Glutamatergic neuron (in vitro differentiated cells): ENCODE measurements at regions not wholly inside any gene's neighbourhood (a gene's known extent, or its start where the extent isn't known, plus 50 kb on each side); places are given as distances from the start of the nearest gene placed in this dataset.

Experiments used
- DNase-seq: peaks from one replicate; pipeline ENCODE4 v3.0.0; 2022
- H3K27ac Mint-ChIP-seq: one replicate; pipeline ENCODE4 v1.8.0; 2020; ENCODE audit warnings: mild to moderate bottlenecking, mixed read lengths, inconsistent platforms; ENCODE audit not compliant: unreplicated experiment
- H3K27me3 Mint-ChIP-seq: one replicate; pipeline ENCODE4 v1.8.0; 2020; ENCODE audit warnings: mild to moderate bottlenecking, moderate library complexity, mixed read lengths, inconsistent platforms; ENCODE audit not compliant: unreplicated experiment
- H3K36me3 Mint-ChIP-seq: one replicate; pipeline ENCODE4 v1.8.0; 2020; ENCODE audit warnings: mild to moderate bottlenecking, mixed read lengths, inconsistent platforms; ENCODE audit not compliant: unreplicated experiment
- H3K4me1 Mint-ChIP-seq: one replicate; pipeline ENCODE4 v1.8.0; 2020; ENCODE audit warnings: mild to moderate bottlenecking, low read depth, mixed read lengths, inconsistent platforms; ENCODE audit not compliant: unreplicated experiment
- H3K4me3 Mint-ChIP-seq: one replicate; pipeline ENCODE4 v1.8.0; 2020; ENCODE audit warnings: mild to moderate bottlenecking, mixed read lengths, inconsistent platforms; ENCODE audit not compliant: unreplicated experiment
- H3K9me3 Mint-ChIP-seq: one replicate; pipeline ENCODE4 v1.8.0; 2020; ENCODE audit warnings: mild to moderate bottlenecking, moderate library complexity, mixed read lengths, inconsistent platforms; ENCODE audit not compliant: unreplicated experiment
- CTCF ChIP-seq: fragments of 200-600 bp; sonication (generic); IDR thresholded peaks from one replicate; pipeline ENCODE4 v1.5.0; 2021; ENCODE audit not compliant: partially characterized antibody, unreplicated experiment

- peaks cover 28% of the 10 kb centered on the region for H3K9me3 Mint-ChIP-seq
These were observed 292.0 kb upstream of the TNRC6C start for GRCh38 chr17:77666462-77666861.

GRCh38 chr17:77666881-77667395, 291.6 kb upstream of the TNRC6C start:
- TF ChIP-seq CTCF, result no peak
- peaks cover 10% of the 10 kb centered on the region for H3K4me1 Mint-ChIP-seq
- peaks cover 2% of the 10 kb centered on the region for H3K27me3 Mint-ChIP-seq
- DNase-seq, result no peak
- no peak overlapping the region for H3K4me3 Mint-ChIP-seq
- H3K9me3 Mint-ChIP-seq, result peaks cover 28% of the 10 kb centered on the region
- no peak overlapping the region for H3K27ac Mint-ChIP-seq
- H3K36me3 Mint-ChIP-seq, result peaks cover 43% of the 10 kb centered on the region

More at GRCh38 chr17:77666462-77666861, 292.0 kb upstream of the TNRC6C start:
- DNase-seq, result no peak
- Mint-ChIP-seq H3K4me1 (peaks cover 10% of the 10 kb centered on the region), H3K27me3 (peaks cover 2% of the 10 kb centered on the region), H3K27ac (no peak overlapping the region), H3K4me3 (no peak overlapping the region), H3K36me3 (peaks cover 43% of the 10 kb centered on the region)
- TF ChIP-seq CTCF, result no peak

- DNase-seq, result no peak
- peaks cover 44% of the 10 kb centered on the region for H3K36me3 Mint-ChIP-seq
- H3K27ac Mint-ChIP-seq, result no peak overlapping the region
These were observed 291.0 kb upstream of the TNRC6C start for GRCh38 chr17:77667478-77667877.

GRCh38 chr17:77668518-77668917, 290.0 kb upstream of the TNRC6C start:
- Mint-ChIP-seq H3K9me3 (peaks cover 24% of the 10 kb centered on the region), H3K27me3 (peaks cover 2% of the 10 kb centered on the region), H3K4me1 (peaks cover 10% of the 10 kb centered on the region), H3K27ac (no peak overlapping the region), H3K36me3 (peaks cover 41% of the 10 kb centered on the region), H3K4me3 (no peak overlapping the region)
- no peak for TF ChIP-seq CTCF
- no peak for DNase-seq

More at GRCh38 chr17:77667478-77667877, 291.0 kb upstream of the TNRC6C start:
- no peak for TF ChIP-seq CTCF
- peaks cover 2% of the 10 kb centered on the region for H3K27me3 Mint-ChIP-seq
- H3K4me1 Mint-ChIP-seq, result peaks cover 10% of the 10 kb centered on the region
- H3K4me3 Mint-ChIP-seq, result no peak overlapping the region
- peaks cover 26% of the 10 kb centered on the region for H3K9me3 Mint-ChIP-seq

GRCh38 chr17:77670173-77670572, 288.3 kb upstream of the TNRC6C start:
- no peak overlapping the region for H3K4me3 Mint-ChIP-seq
- TF ChIP-seq CTCF, result no peak
- H3K4me1 Mint-ChIP-seq, result peaks cover 15% of the 10 kb centered on the region
- peaks cover 4% of the 10 kb centered on the region for H3K27me3 Mint-ChIP-seq
- no peak for DNase-seq
- no peak overlapping the region for H3K27ac Mint-ChIP-seq
- peaks cover 12% of the 10 kb centered on the region for H3K9me3 Mint-ChIP-seq
- peaks cover 41% of the 10 kb centered on the region for H3K36me3 Mint-ChIP-seq
